ENCODE measurements at regions not wholly inside any gene's neighbourhood (a gene's known extent, or its start where the extent isn't known, plus 50 kb on each side); places are given as distances from the start of the nearest gene placed in this dataset.

- no peak for TF ChIP-seq POU2F2 (IDR thresholded peaks at IDR 0.05; ENCODE audit: low read depth, low read length)
- TF ChIP-seq POLR2A (IDR thresholded peaks at IDR 0.05; ENCODE audit: low read depth, low read length) = no peak
- TF ChIP-seq POLR2AphosphoS5 (IDR thresholded peaks at IDR 0.05; ENCODE audit: low read depth, low read length) = no peak
- TF ChIP-seq TAF1 (IDR thresholded peaks at IDR 0.05; ENCODE audit: low read depth, low read length) = no peak
- TF ChIP-seq SPI1 (IDR thresholded peaks at IDR 0.05; ENCODE audit: low read depth, low read length) = no peak
These were observed 142.6 kb upstream of the SERPINE2 start for GRCh38 chr2:224181534-224182155.
